GM12878 (cell line): ENCODE measurements at regions not wholly inside any gene's neighbourhood (a gene's known extent, or its start where the extent isn't known, plus 50 kb on each side); places are given as distances from the start of the nearest gene placed in this dataset.

Experiments
- ATAC-seq: fragments of 200-7000 bp; cut with Tn5 transposase; 3 replicates; pipeline ENCODE4 v1.9.1; 2020; ENCODE audit warnings: mild to moderate bottlenecking, moderate library complexity
- BruUV-seq: library from RNA; stranded (reverse); fragments of 400-500 nt; replicated peaks from 2 replicates; lab custom pipeline; 2021; lab: Mats Ljungman, UMichigan
- CTCF ChIA-PET: fragments of 300-600 bp; sonication (Branson Sonifier 250); formaldehyde crosslinking; extraction: SDS; loops from one replicate; lab custom pipeline; 2021; ENCODE audit warnings: inconsistent platforms; lab: Yijun Ruan, JAX
- POLR2A ChIA-PET: fragments of 350-600 bp; formaldehyde crosslinking; extraction: SDS; loops from one replicate; lab custom pipeline; 2021; ENCODE audit warnings: inconsistent platforms; lab: Charles Lee
- RAD21 ChIA-PET: fragments of 300-600 bp; sonication (Branson Sonifier 250); formaldehyde crosslinking; loops from one replicate; lab custom pipeline; 2023; ENCODE audit warnings: antibody characterized with exemption; ENCODE audit not compliant: unreplicated experiment; lab: Charles Lee
- SMC1A ChIA-PET: fragments of 300-600 bp; sonication (Branson Sonifier 250); formaldehyde crosslinking; loops from one replicate; lab custom pipeline; 2023; ENCODE audit not compliant: unreplicated experiment, uncharacterized antibody; lab: Charles Lee
- DNase-seq: peaks from one replicate; pipeline ENCODE4 v3.0.0-alpha.2; 2011; ENCODE audit warnings: low read depth, low spot score
- FAIRE-seq: peaks from 3 replicates; lab custom pipeline; 2011; peaks lifted over from hg19 to GRCh38; lab: Jason Lieb, UNC
- H2AFZ ChIP-seq: 2 replicates; pipeline ENCODE4 v1.6.0; 2011; ENCODE audit warnings: low read depth, low read length, control low read depth; ENCODE audit not compliant: control insufficient read depth
- H3K27ac ChIP-seq: 2 replicates; pipeline ENCODE4 v1.5.1; 2011; ENCODE audit warnings: control low read depth; ENCODE audit not compliant: control insufficient read depth, insufficient read depth
- H3K27me3 ChIP-seq, 2 experiments: replicated peaks in 1 of 2; 2 replicates each; pipeline versions ENCODE4 v1.6.0 to v1.6.1; 2011; ENCODE audit warnings: low read length in 1 of 2; ENCODE audit not compliant: control insufficient read depth in 2 of 2, insufficient read depth in 2 of 2
- H3K36me3 ChIP-seq, 2 experiments: 2 replicates each; pipeline ENCODE4 v1.5.1; 2011; ENCODE audit warnings: low read length in 1 of 2; ENCODE audit not compliant: control insufficient read depth in 2 of 2, insufficient read depth in 2 of 2
- H3K4me1 ChIP-seq: 2 replicates; pipeline ENCODE4 v1.6.1; 2011; ENCODE audit warnings: mild to moderate bottlenecking, low read length, moderate library complexity, mixed read lengths; ENCODE audit not compliant: control insufficient read depth, insufficient read depth
- H3K4me2 ChIP-seq: 2 replicates; pipeline ENCODE4 v1.6.0; 2011; ENCODE audit warnings: control low read depth; ENCODE audit not compliant: control insufficient read depth, insufficient read depth
- H3K4me3 ChIP-seq: fragments of 200-600 bp; sonication (generic); 2 replicates; pipeline ENCODE4 v1.5.1; 2016
- H3K79me2 ChIP-seq: 2 replicates; pipeline ENCODE4 v1.6.0; 2011; ENCODE audit warnings: low read length; ENCODE audit not compliant: control insufficient read depth, insufficient read depth
- H3K9ac ChIP-seq: 2 replicates; pipeline ENCODE4 v1.8.0; 2011; ENCODE audit warnings: low read length, control low read depth, mixed read lengths; ENCODE audit not compliant: control insufficient read depth, insufficient read depth
- H3K9me3 ChIP-seq: replicated peaks from 3 replicates; pipeline ENCODE4 v1.5.1; 2011; ENCODE audit warnings: mild to moderate bottlenecking, low read length; ENCODE audit not compliant: control insufficient read depth, insufficient read depth
- H4K20me1 ChIP-seq: 2 replicates; pipeline ENCODE4 v1.6.0; 2011; ENCODE audit not compliant: control insufficient read depth, insufficient read depth
- BCL3 ChIP-seq: IDR thresholded peaks from 2 replicates; pipeline ENCODE4 v1.6.1; 2011; ENCODE audit warnings: borderline replicate concordance, low read depth, mild to moderate bottlenecking, moderate library complexity, low read length; ENCODE audit not compliant: insufficient read depth, poor library complexity, severe bottlenecking
- E4F1 ChIP-seq: fragments of 450-650 bp; IDR thresholded peaks from 2 replicates; pipeline ENCODE4 v1.6.1; 2018; ENCODE audit warnings: borderline replicate concordance, mild to moderate bottlenecking; ENCODE audit not compliant: partially characterized antibody
- LARP7 ChIP-seq: fragments of 450-650 bp; IDR thresholded peaks from 2 replicates; pipeline ENCODE4 v1.6.1; 2017; ENCODE audit warnings: mild to moderate bottlenecking
- NFYB ChIP-seq: IDR thresholded peaks from 2 replicates; pipeline ENCODE4 v1.6.1; 2011; ENCODE audit warnings: low read depth, mild to moderate bottlenecking, low read length, improper control_type of control experiment, moderate library complexity; ENCODE audit not compliant: insufficient read depth
- PML ChIP-seq: IDR thresholded peaks from 2 replicates; pipeline ENCODE4 v1.6.1; 2012; ENCODE audit warnings: low read length, inconsistent platforms
- POLR2AphosphoS2 ChIP-seq: IDR thresholded peaks from 2 replicates; pipeline ENCODE4 v1.6.1; 2011; ENCODE audit warnings: low read depth, mild to moderate bottlenecking, low read length, improper control_type of control experiment, moderate library complexity
- RBBP5 ChIP-seq: fragments of 200-600 bp; sonication (generic); conservative IDR thresholded peaks from 2 replicates; pipeline ENCODE4 v1.6.1; 2016
- SREBF1 ChIP-seq: IDR thresholded peaks from 2 replicates; pipeline ENCODE4 v1.6.1; 2012; ENCODE audit warnings: mild to moderate bottlenecking, low read length
- ZBTB11 ChIP-seq: fragments of 450-650 bp; formaldehyde crosslinking; IDR thresholded peaks from 2 replicates; pipeline ENCODE4 v1.5.0; 2022; ENCODE audit warnings: mild to moderate bottlenecking, missing genetic modification characterization
- ZNF687 ChIP-seq: fragments of 450-650 bp; IDR thresholded peaks from 2 replicates; pipeline ENCODE4 v1.6.1; 2017; ENCODE audit warnings: mild to moderate bottlenecking, moderate library complexity
- WGBS: methylation state at CpG from one replicate; pipeline ENCODE4 v1.1.6; 2016; ENCODE audit warnings: low lambda C conversion rate; ENCODE audit not compliant: insufficient replicate concordance, insufficient coverage; ENCODE audit errors: missing lambda C conversion rate; 5-methylcytosine and 5-hydroxymethylcytosine counted together
- in situ Hi-C: fragments of 300-500 bp; cut with MboI; formaldehyde crosslinking; loops from 9 replicates; pipeline ENCODE4 v1.14.3; 2018; ENCODE audit warnings: mixed read lengths
- intact Hi-C: fragments of 100-400 bp; cut with micrococcal nuclease; formaldehyde crosslinking; loops from one replicate; pipeline ENCODE4 v1.14.2; 2022; ENCODE audit not compliant: unreplicated experiment

GRCh38 chr12:60227916-60228315 is 632.1 kb downstream of the SLC16A7 start (continued):
- TF ChIP-seq ZNF687: no peak

GRCh38 chr12:60230056-60230455 is 634.2 kb downstream of the SLC16A7 start:
- no peaks in the 10 kb centered on the region for H4K20me1 ChIP-seq
- FAIRE-seq (no peak), DNase-seq (no peak), ATAC-seq (no peak)
- RAD21 ChIA-PET: no interaction called here
- BruUV-seq: no TSS peak
- intact Hi-C loops: no loop called here
- no peaks in the 10 kb centered on the region for H3K79me2 ChIP-seq
- H3K4me1 ChIP-seq: no peaks in the 10 kb centered on the region
- no peak overlapping the region for H3K9ac ChIP-seq
- POLR2A ChIA-PET: no interaction called here
- no peaks in the 10 kb centered on the region for H3K36me3 ChIP-seq
- H3K9me3 ChIP-seq: no peaks in the 10 kb centered on the region
- CTCF ChIA-PET: no interaction called here
- H3K27me3 ChIP-seq: no peaks in the 10 kb centered on the region
- 34% methylated on average over 4 of the region's 4 CpGs for WGBS
- in situ Hi-C loops: no loop called here
- no peak overlapping the region for H3K4me2 ChIP-seq
- SMC1A ChIA-PET: no interaction called here
- no peak overlapping the region for H3K27ac ChIP-seq
- H3K4me3 ChIP-seq: no peak overlapping the region
- no peak overlapping the region for H2AFZ ChIP-seq
- TF ChIP-seq NFYB (no peak), LARP7 (no peak), E4F1 (no peak), RBBP5 (no peak), SREBF1 (no peak), PML (no peak), POLR2AphosphoS2 (no peak), BCL3 (no peak), ZBTB11 (CRISPR knock-in tag) (no peak)
